HepG2 (cell line): ENCODE measurements at regions not wholly inside any gene's neighbourhood (a gene's known extent, or its start where the extent isn't known, plus 50 kb on each side); places are given as distances from the start of the nearest gene placed in this dataset.

ENCODE experiments used
- ERF ChIP-seq: IDR thresholded peaks from 2 replicates; pipeline ENCODE4 v1.6.1; 2018; ENCODE audit warnings: missing biosample characterization, missing genetic modification reagents
- ZNF616 ChIP-seq: sonication (generic); formaldehyde crosslinking; IDR thresholded peaks from 2 replicates; pipeline ENCODE4 v1.5.0; 2020; ENCODE audit warnings: low read depth, mild to moderate bottlenecking, missing genetic modification reagents
- TF ChIP-seq, protein P1 (sequence below): sonication (generic); formaldehyde crosslinking; IDR thresholded peaks from 2 replicates; pipeline ENCODE4 v1.5.1; 2020; ENCODE audit warnings: mild to moderate bottlenecking, missing genetic modification reagents
- TF ChIP-seq, protein P2 (sequence below): conservative IDR thresholded peaks from 2 replicates; pipeline ENCODE4 v1.6.1; 2018; ENCODE audit warnings: missing genetic modification reagents
- TF ChIP-seq, protein P3 (sequence below): sonication (generic); formaldehyde crosslinking; IDR thresholded peaks from 2 replicates; pipeline ENCODE4 v1.4.0; 2020; ENCODE audit warnings: missing genetic modification reagents, borderline replicate concordance

DNA sequence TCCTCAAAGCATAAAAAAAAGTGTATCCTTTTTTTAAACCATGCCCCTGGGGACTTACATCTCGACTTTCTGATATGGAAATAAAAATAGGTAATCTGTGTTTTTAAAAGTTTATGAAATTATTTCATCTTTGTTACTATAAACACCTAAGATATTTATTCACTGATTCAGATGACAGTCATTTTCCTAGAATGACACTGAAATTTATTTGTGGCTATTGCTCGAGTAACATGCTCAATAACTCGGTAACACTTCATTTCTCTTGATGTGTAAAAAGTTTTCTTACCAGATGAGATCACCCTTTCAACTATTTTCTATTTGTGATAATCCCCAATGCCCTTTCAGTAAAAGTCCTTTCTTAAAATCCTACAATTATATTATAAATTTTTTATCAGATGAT, 495.8 kb downstream of the TTLL7 start (continued):
- TF ChIP-seq, protein P1, sequence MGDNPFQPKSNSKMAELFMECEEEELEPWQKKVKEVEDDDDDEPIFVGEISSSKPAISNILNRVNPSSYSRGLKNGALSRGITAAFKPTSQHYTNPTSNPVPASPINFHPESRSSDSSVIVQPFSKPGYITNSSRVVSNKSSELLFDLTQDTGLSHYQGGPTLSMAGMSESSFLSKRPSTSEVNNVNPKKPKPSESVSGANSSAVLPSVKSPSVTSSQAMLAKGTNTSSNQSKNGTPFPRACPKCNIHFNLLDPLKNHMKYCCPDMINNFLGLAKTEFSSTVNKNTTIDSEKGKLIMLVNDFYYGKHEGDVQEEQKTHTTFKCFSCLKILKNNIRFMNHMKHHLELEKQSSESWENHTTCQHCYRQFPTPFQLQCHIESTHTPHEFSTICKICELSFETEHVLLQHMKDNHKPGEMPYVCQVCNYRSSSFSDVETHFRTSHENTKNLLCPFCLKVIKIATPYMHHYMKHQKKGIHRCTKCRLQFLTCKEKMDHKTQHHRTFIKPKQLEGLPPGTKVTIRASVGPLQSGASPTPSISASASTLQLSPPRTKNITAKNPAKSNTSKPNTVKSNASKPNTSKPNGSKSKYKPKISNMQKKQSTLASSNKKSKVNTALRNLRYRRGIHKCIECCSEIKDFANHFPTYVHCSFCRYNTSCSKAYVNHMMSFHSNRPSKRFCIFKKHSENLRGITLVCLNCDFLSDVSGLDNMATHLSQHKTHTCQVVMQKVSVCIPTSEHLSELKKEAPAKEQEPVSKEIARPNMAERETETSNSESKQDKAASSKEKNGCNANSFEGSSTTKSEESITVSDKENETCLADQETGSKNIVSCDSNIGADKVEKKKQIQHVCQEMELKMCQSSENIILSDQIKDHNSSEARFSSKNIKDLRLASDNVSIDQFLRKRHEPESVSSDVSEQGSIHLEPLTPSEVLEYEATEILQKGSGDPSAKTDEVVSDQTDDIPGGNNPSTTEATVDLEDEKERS = no peak
- TF ChIP-seq ZNF616 (CRISPR knock-in tag) (no peak), ERF (CRISPR knock-in tag) (no peak)
- TF ChIP-seq, protein P2, sequence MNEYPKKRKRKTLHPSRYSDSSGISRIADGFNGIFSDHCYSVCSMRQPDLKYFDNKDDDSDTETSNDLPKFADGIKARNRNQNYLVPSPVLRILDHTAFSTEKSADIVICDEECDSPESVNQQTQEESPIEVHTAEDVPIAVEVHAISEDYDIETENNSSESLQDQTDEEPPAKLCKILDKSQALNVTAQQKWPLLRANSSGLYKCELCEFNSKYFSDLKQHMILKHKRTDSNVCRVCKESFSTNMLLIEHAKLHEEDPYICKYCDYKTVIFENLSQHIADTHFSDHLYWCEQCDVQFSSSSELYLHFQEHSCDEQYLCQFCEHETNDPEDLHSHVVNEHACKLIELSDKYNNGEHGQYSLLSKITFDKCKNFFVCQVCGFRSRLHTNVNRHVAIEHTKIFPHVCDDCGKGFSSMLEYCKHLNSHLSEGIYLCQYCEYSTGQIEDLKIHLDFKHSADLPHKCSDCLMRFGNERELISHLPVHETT (CRISPR knock-in tag) = no peak
- TF ChIP-seq, protein P3, sequence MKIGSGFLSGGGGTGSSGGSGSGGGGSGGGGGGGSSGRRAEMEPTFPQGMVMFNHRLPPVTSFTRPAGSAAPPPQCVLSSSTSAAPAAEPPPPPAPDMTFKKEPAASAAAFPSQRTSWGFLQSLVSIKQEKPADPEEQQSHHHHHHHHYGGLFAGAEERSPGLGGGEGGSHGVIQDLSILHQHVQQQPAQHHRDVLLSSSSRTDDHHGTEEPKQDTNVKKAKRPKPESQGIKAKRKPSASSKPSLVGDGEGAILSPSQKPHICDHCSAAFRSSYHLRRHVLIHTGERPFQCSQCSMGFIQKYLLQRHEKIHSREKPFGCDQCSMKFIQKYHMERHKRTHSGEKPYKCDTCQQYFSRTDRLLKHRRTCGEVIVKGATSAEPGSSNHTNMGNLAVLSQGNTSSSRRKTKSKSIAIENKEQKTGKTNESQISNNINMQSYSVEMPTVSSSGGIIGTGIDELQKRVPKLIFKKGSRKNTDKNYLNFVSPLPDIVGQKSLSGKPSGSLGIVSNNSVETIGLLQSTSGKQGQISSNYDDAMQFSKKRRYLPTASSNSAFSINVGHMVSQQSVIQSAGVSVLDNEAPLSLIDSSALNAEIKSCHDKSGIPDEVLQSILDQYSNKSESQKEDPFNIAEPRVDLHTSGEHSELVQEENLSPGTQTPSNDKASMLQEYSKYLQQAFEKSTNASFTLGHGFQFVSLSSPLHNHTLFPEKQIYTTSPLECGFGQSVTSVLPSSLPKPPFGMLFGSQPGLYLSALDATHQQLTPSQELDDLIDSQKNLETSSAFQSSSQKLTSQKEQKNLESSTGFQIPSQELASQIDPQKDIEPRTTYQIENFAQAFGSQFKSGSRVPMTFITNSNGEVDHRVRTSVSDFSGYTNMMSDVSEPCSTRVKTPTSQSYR (CRISPR knock-in tag) = no peak
